GM18505 (cell line): ENCODE measurements at regions not wholly inside any gene's neighbourhood (a gene's known extent, or its start where the extent isn't known, plus 50 kb on each side); places are given as distances from the start of the nearest gene placed in this dataset.

ENCODE experiments used
- ATAC-seq: cut with Tn5 transposase; IDR thresholded peaks from one replicate; pipeline ENCODE4 v1.9.1; 2021; ENCODE audit not compliant: unreplicated experiment
- POLR2A ChIP-seq: IDR thresholded peaks from 4 replicates; pipeline ENCODE4 v1.6.1; 2011; ENCODE audit warnings: borderline replicate concordance; ENCODE audit not compliant: insufficient read depth, insufficient read length; ENCODE audit errors: extremely low read depth

DNA sequence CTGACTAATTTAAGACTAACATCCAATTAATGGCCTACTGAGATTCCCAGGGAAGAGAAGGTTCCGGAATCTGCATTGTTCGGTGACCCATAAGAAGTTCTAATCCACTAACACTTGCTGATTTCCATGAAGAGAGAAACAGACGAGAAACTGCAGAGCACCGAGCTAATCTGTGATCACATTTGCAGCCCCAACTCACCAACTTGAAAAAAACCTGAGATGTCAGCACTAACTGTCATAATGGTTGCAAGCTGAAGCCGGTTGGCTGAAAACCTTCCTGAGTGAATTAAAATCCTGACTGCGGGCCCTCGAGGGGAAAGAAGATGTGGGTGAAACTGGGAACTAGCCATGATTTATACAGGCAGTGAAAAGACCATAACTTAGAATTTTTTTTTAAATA, 204.8 kb upstream of the IGF1R start:
- ATAC-seq: no peak
- no peak for TF ChIP-seq POLR2A

DNA sequence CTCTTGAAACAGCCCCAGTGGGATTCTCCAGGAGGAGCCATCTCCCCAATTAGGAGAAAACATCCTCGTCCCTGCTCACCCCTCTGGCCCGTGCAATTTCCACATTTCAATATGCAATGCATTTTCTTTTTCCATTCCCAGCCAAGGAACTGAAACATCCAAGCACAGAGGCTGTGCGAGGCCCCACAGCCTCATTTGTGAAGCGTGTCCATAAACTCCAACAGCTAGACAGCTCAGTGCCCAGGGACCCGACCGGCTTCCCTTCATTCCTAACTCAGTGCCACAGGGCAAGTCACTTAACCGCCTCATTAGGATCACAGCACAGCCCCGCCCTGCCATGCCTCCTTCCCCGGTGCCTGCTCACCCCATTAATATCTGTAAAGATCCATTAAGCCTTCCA, 204.2 kb upstream of the IGF1R start:
- no peak for ATAC-seq
- TF ChIP-seq POLR2A: no peak

DNA sequence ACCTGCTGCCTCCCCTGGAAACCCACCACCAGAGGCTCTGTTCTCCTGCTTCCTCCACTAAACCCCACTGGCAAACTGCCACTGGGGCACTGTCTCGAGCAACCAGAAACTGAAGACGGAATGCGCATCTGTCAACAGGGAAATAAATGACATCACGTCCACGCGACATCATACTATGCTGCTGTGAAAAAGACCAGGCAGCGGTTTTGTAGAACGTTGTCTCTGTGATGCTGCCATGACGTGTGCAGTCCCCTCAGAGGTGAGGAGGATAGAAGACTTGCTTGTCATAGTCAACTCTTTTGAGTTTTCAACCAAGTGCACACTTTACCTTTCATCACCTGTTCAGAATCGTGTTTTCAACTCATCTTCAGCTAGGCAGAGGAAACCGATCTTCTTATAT, 203.0 kb upstream of the IGF1R start:
- ATAC-seq: no peak
- TF ChIP-seq POLR2A: no peak

DNA sequence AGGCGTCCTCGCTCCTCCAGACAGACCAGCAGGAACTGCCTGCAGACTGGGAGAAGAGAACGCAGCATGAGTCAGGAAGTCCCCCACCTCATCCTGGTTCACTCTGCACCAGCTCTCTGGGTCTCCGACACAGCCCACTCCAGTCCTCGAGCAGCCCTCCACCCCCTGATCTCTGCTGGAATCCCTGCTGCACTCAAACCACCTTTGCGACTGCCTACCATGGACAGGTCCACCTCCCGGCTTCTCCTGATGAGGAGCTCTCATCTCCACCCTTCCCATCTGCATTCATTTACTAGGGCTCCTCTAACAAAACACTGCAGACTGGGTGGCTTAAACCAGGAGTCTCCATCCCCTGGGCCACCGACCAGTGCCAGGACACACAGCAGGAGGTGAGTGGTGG, 202.3 kb upstream of the IGF1R start:
- no peak for ATAC-seq
- TF ChIP-seq POLR2A: no peak

DNA sequence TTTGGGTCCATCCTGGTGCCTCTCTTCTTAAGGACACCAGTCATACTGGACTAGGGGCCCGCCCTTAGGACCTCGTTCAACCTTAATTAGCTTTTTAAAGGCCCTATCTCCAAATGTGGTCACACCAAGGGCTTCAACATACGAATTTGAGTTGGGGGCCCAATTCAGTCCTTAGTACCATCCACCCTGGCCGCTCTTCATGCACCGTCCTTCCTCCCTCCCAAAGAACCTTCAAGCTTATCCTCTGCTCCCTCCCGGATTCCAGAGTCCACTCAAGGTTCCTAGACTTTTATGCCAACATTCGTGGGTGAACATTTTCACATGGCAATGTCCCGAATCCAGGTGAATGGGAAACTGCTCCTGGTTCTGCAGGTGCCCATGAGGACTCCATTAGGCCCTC, 201.3 kb upstream of the IGF1R start:
- TF ChIP-seq POLR2A: no peak
- no peak for ATAC-seq

DNA sequence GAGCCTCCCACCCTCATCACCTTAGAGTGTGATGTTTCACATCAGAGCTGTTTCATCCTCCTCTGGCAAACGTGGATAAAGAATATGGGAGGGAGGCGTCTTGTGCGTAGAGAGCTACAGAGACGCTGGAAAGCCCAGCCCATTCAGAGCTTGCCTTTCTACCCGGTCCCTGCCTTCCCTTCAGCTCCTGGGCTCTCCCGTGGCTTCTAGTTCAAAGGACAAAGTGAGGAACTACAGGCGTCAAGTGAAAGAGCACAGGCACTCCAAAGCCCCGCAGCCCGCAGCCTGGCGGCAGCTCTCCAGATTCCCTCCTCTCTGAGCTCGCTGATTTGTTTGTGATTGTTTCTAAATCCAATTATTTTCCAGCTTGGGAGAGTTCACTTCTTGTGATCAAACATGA, 197.1 kb upstream of the IGF1R start:
- no peak for ATAC-seq
- TF ChIP-seq POLR2A: no peak

DNA sequence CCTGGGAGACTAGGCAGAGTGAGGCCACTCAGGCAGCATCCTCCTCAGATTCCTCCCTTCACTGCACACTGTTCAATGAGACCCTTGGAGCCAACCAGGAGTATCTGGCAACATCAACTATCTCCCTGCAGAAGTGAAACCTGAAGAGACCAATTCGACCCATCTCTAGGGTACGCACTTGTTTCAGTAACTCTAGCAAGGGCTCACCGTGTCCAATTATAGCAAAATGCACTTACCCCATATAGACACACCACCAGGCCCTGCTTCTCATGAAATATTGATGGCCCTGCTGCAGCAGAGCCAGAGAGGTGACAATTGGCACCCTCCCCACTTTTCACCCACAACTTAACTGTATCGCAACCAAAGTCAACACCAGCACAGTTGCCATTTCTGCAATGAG, 196.1 kb upstream of the IGF1R start:
- no peak for TF ChIP-seq POLR2A
- no peak for ATAC-seq

DNA sequence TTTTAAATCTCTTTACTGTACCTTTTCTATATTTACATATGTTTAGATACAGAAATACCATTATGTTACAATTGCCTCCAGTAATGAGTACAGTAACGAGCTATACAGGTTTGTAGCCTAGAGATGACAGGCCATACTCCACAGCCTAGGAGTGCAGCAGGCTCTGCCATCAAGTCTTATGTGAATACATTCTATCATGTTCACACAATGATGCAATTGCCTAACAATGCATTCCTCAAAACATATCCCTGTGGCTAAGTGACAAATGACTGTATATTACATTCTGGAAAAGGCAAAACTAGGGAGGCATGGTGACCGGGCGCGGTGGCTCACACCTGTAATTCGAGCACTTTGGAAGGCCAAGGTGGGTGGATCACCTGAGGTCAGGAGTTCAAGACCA, 192.4 kb upstream of the IGF1R start:
- TF ChIP-seq POLR2A: no peak
- no peak for ATAC-seq

DNA sequence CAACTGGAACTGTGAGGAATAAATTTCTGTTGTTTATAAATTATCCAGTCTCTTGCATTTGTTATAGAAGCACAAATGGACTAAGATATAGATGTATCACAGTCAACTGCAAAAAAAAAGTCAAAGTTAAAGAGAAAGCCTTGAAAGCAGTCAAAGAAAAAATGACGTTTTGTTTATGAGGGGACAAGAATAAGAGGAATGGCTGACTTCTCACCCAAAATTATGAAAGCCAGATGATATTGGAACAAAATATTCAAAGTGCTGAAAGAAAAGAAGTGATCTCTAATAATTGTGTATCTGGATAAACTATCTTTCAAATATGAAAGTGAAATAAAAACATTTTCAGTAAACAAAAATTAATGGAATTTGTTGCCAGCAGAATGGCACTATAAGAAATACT, 171.8 kb upstream of the IGF1R start:
- ATAC-seq: no peak
- TF ChIP-seq POLR2A: no peak

DNA sequence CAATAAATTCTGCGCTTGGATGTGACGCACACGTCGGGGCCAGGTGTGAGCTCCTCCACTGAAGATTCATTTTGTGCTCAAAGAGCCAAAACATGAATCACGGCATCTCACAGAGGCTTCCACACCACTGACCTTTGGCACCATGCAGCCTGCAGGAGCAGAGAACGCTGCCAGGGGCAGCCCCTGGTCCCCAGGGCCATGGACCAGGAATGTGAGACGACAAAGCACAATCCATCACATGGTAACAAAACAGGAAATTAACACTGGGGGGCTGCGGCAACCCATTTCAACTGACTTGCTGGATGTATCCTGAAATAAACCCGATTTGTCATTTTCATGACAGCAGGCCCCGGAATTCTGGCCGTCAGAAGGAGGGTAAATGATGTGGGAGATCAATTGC, 167.5 kb upstream of the IGF1R start:
- no peak for ATAC-seq
- no peak for TF ChIP-seq POLR2A

DNA sequence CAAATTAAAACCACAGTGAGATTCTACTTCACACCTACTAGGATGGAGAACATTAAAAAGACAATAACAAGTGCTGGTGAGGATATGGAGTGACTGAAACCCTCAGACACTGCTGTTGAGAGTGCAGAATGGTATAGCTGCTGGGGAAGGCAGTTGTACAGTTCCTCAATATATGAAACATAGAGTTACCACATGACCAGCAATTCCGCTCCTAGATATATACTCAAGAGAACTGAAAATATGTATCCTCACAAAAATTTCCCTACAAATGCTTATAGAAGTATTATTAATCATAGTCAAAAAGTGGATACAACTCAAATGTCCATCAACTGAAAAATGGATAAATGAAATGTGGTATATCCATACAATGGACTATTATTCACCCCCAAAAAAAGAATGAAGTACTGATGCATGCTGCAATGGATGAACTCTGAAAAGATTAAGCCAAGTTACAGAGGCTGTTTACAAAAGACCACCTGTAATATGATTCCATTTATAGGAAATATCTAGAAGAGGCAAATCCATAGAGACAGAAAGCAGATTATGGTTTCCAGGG, 164.7 kb upstream of the IGF1R start:
- no peak for ATAC-seq
- no peak for TF ChIP-seq POLR2A

DNA sequence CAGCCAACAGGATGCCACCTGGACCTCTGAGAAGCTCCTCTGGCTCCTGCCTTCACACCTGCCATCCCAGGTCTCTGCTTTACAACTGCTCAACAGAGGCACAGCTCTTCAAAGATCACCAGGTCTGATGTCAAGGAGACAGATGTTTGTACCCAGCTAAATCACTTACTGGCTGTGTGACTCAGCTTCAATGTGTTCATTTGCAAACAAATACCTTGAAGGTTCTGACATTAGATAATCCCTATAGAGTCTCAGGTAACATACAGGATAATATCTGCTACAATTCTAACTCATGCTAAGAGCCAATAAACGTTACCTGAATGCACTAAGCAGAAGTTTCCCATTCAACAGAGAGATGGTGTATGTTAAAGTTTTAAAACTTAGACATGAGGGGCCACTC, 163.4 kb upstream of the IGF1R start:
- TF ChIP-seq POLR2A: no peak
- ATAC-seq: no peak

DNA sequence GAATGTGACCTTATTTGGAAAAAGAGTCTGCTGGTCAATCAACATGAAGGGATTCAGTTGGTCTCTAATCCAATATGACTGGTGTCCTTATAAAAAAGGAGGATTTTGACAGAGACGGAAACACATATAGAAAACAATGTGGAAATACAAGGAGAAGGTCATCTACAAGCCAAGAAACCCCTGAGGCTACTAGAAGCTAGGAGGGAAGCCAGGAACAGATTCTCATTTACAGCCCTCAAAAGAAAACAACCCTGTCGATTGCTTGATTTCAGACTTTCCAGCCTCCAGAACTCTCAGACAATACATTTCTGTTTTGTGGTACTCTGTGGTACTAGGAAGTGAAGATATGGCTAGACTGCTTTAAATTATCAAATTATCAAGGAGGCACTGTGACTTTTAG, 162.9 kb upstream of the IGF1R start:
- TF ChIP-seq POLR2A: no peak
- no peak for ATAC-seq

DNA sequence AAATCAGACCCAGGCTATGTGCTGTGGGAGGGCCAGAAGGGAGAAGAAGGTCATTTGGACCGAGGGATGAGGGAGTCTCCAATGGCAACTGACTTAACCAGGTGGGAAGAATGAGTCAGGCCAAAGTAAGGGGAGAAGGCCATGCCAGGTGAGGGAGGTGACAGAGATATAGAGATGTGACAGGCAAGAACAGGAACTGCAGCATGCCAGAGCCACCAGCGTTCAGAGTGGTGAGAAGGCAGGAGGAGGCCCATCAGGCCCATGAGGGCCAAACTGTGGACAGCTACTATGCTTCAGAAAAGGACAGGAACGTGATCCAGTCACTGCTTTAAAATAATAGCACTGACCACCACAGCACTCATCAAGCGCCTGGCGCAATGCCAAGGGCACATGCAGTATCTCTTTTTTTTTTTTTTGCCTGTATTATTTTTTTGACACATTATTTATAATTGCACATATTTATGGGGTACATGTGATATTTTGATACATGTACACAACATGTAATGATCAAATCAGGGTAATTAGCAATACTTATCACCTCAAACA, 154.3 kb upstream of the IGF1R start:
- ATAC-seq: no peak
- no peak for TF ChIP-seq POLR2A

DNA sequence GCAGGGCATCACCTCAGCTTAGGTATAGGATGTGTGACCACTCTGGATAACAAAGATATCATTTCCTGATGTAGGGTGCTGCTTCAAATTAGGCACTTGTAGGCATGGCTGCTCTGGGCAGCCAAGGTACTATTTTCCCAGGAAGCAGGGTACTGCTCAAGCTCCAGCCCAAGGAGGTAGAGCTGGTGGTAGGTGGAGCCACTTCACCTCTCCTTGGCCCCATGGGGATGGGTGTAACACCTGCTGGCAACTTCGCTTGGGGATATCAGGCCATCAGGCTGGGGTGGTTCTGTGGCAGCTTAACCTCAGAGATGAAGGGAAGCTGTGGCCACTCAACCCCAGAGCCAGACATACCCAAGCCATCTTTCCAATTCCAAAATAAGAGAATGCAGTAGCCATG, 147.1 kb upstream of the IGF1R start:
- no peak for TF ChIP-seq POLR2A
- ATAC-seq: no peak
